CD4-positive, CD25-positive, alpha-beta regulatory T cell (primary cell): ENCODE measurements at regions not wholly inside any gene's neighbourhood (a gene's known extent, or its start where the extent isn't known, plus 50 kb on each side); places are given as distances from the start of the nearest gene placed in this dataset.
"Not testable (repeated sequence)": the region's sequence is repeated elsewhere in the genome, so short reads cannot be mapped to it uniquely, and the experiment has no call there.

Experiments used
- ATAC-seq, 2 donors: fragments of 150-1000 bp; cut with Tn5 transposase; one replicate each; pipeline ENCODE4 v1.10.0; 2021; ENCODE audit warnings: low read depth in 2 of 2, moderate number of reproducible peaks in 2 of 2, moderate library complexity in 1 of 2
- DNase-seq, 3 donors: peaks; one replicate each; pipeline versions ENCODE4 v3.0.0 to v3.0.0-alpha.2; 2012 to 2022; ENCODE audit warnings: mixed read lengths in 1 of 3
- H3K27ac ChIP-seq: one replicate; pipeline ENCODE4 v1.7.0; 2013; ENCODE audit warnings: mild to moderate bottlenecking, low read length; ENCODE audit not compliant: insufficient read depth, poor library complexity, severe bottlenecking
- H3K27me3 ChIP-seq: one replicate; pipeline ENCODE4 v1.7.0; 2013; ENCODE audit warnings: low read length; ENCODE audit not compliant: control insufficient read depth, insufficient read depth
- H3K36me3 ChIP-seq: one replicate; pipeline ENCODE4 v1.7.0; 2013; ENCODE audit warnings: mild to moderate bottlenecking, low read length, moderate library complexity; ENCODE audit not compliant: control insufficient read depth, insufficient read depth
- H3K4me1 ChIP-seq: 2 replicates; pipeline ENCODE4 v1.7.0; 2013; ENCODE audit warnings: mild to moderate bottlenecking, low read length; ENCODE audit not compliant: insufficient read depth, control insufficient read depth, poor library complexity, severe bottlenecking
- H3K4me3 ChIP-seq: one replicate; pipeline ENCODE4 v1.7.0; 2013; ENCODE audit warnings: low read depth, mild to moderate bottlenecking, low read length, moderate library complexity
- H3K9me3 ChIP-seq, 2 experiments: 1 replicate in 1 of 2; 2 replicates in 1 of 2; pipeline ENCODE4 v1.7.0; 2013; ENCODE audit warnings: low read length in 2 of 2, mild to moderate bottlenecking in 1 of 2, moderate library complexity in 1 of 2; ENCODE audit not compliant: control insufficient read depth in 2 of 2
- H3K27ac Mint-ChIP-seq, 3 donors: one replicate each; pipeline ENCODE4 v1.8.0; 2020 to 2022; ENCODE audit warnings: mild to moderate bottlenecking in 3 of 3, mixed read lengths in 3 of 3, moderate library complexity in 2 of 3
- H3K27me3 Mint-ChIP-seq: one replicate; pipeline ENCODE4 v1.8.0; 2022; ENCODE audit warnings: mild to moderate bottlenecking, mixed read lengths
- H3K36me3 Mint-ChIP-seq: one replicate; pipeline ENCODE4 v1.8.0; 2020; ENCODE audit warnings: mixed read lengths
- H3K4me1 Mint-ChIP-seq, 4 donors: one replicate each; pipeline ENCODE4 v1.8.0; 2020 to 2022; ENCODE audit warnings: mixed read lengths in 4 of 4, mild to moderate bottlenecking in 1 of 4
- H3K4me3 Mint-ChIP-seq, 4 donors: one replicate each; pipeline ENCODE4 v1.8.0; 2020 to 2022; ENCODE audit warnings: mild to moderate bottlenecking in 4 of 4, mixed read lengths in 4 of 4, moderate library complexity in 3 of 4
- H3K9me3 Mint-ChIP-seq, 7 donors: one replicate each; pipeline ENCODE4 v1.8.0; 2020 to 2022; ENCODE audit warnings: mixed read lengths in 7 of 7, mild to moderate bottlenecking in 3 of 7, moderate library complexity in 2 of 7

GRCh38 chr13:102538938-102539337, 57.8 kb upstream of the TPP2 start:
- no peak for DNase-seq
- Mint-ChIP-seq H3K36me3 (no peaks in the 10 kb centered on the region), H3K4me1 (no peaks in the 10 kb centered on the region), H3K27ac (no peak overlapping the region), H3K9me3 (peaks cover 0 to 9% (median 1%) of the 10 kb centered on the region in 7 donors), H3K4me3 (no peak overlapping the region), H3K27me3 (peaks cover 9% of the 10 kb centered on the region)
- Histone ChIP-seq H3K9me3 (peaks cover 0 to 2% of the 10 kb centered on the region in 2 experiments), H3K4me3 (no peak overlapping the region), H3K27ac (no peak overlapping the region), H3K4me1 (no peaks in the 10 kb centered on the region), H3K36me3 (no peaks in the 10 kb centered on the region), H3K27me3 (peaks cover 5% of the 10 kb centered on the region)
- no peak for ATAC-seq

- no peak overlapping the region for H3K4me3 Mint-ChIP-seq
- Histone ChIP-seq H3K9me3 (no peaks in the 10 kb centered on the region), H3K27me3 (peaks cover 2% of the 10 kb centered on the region)
Observed at GRCh38 chr13:102536695-102537485, 59.9 kb upstream of the TPP2 start.

GRCh38 chr13:102536196-102536595, 60.6 kb upstream of the TPP2 start:
- Mint-ChIP-seq H3K36me3 (no peaks in the 10 kb centered on the region), H3K4me3 (no peak overlapping the region), H3K27ac (no peak overlapping the region), H3K4me1 (no peaks in the 10 kb centered on the region), H3K9me3 (peaks cover 0 to 5% (median 0%) of the 10 kb centered on the region in 7 donors), H3K27me3 (no peaks in the 10 kb centered on the region)
- Histone ChIP-seq H3K27ac (no peak overlapping the region), H3K36me3 (no peaks in the 10 kb centered on the region), H3K27me3 (no peaks in the 10 kb centered on the region), H3K4me3 (no peak overlapping the region), H3K4me1 (no peaks in the 10 kb centered on the region), H3K9me3 (no peaks in the 10 kb centered on the region)
- DNase-seq (no peak), ATAC-seq (no peak)

More at GRCh38 chr13:102536695-102537485, 59.9 kb upstream of the TPP2 start:
- Mint-ChIP-seq H3K4me1 (no peaks in the 10 kb centered on the region), H3K9me3 (peaks cover 0 to 5% (median 1%) of the 10 kb centered on the region in 7 donors), H3K36me3 (no peaks in the 10 kb centered on the region), H3K27me3 (peaks cover 5% of the 10 kb centered on the region), H3K27ac (peak overlapping the region in 1 of 3 donors; percentile 45)
- no peak for ATAC-seq
- no peak for DNase-seq
- no peak overlapping the region for H3K4me3 ChIP-seq
- H3K27ac ChIP-seq: no peak overlapping the region
- H3K36me3 ChIP-seq: no peaks in the 10 kb centered on the region
- no peaks in the 10 kb centered on the region for H3K4me1 ChIP-seq

GRCh38 chr13:102530751-102531150, 66.0 kb upstream of the TPP2 start:
- Mint-ChIP-seq H3K9me3 (peaks cover 0 to 4% (median 0%) of the 10 kb centered on the region in 7 donors), H3K36me3 (no peaks in the 10 kb centered on the region), H3K27me3 (peaks cover 4% of the 10 kb centered on the region), H3K4me1 (no peaks in the 10 kb centered on the region), H3K27ac (no peak overlapping the region), H3K4me3 (no peak overlapping the region)
- ATAC-seq: no peak
- Histone ChIP-seq H3K4me1 (no peaks in the 10 kb centered on the region), H3K9me3 (no peaks in the 10 kb centered on the region), H3K27ac (no peak overlapping the region), H3K4me3 (no peak overlapping the region), H3K36me3 (no peaks in the 10 kb centered on the region), H3K27me3 (no peaks in the 10 kb centered on the region)
- no peak for DNase-seq

GRCh38 chr13:102522251-102522650, 74.5 kb upstream of the TPP2 start:
- not testable (repeated sequence) for H3K4me3 ChIP-seq, H3K27me3 Mint-ChIP-seq, ATAC-seq, H3K9me3 Mint-ChIP-seq, H3K36me3 ChIP-seq, H3K4me1 Mint-ChIP-seq, H3K4me1 ChIP-seq, H3K27ac ChIP-seq, H3K4me3 Mint-ChIP-seq, H3K27ac Mint-ChIP-seq, H3K27me3 ChIP-seq, H3K36me3 Mint-ChIP-seq, H3K9me3 ChIP-seq, DNase-seq

GRCh38 chr13:102517959-102518358, 78.8 kb upstream of the TPP2 start:
- no peak for ATAC-seq
- no peaks in the 10 kb centered on the region for H3K9me3 ChIP-seq

GRCh38 chr13:102510072-102510471, 86.7 kb upstream of the TPP2 start:
- Histone ChIP-seq H3K36me3 (no peaks in the 10 kb centered on the region), H3K4me1 (no peaks in the 10 kb centered on the region), H3K9me3 (no peaks in the 10 kb centered on the region), H3K27me3 (no peaks in the 10 kb centered on the region), H3K4me3 (no peak overlapping the region), H3K27ac (no peak overlapping the region)
- Mint-ChIP-seq H3K4me3 (no peak overlapping the region), H3K4me1 (no peaks in the 10 kb centered on the region), H3K27me3 (peaks cover 20% of the 10 kb centered on the region), H3K36me3 (no peaks in the 10 kb centered on the region), H3K27ac (no peak overlapping the region), H3K9me3 (peaks cover 0 to 10% (median 2%) of the 10 kb centered on the region in 7 donors)
- DNase-seq (no peak), ATAC-seq (no peak)

More at GRCh38 chr13:102517959-102518358, 78.8 kb upstream of the TPP2 start:
- DNase-seq: no peak
- peaks cover 9% of the 10 kb centered on the region for H3K27me3 Mint-ChIP-seq
- no peaks in the 10 kb centered on the region for H3K36me3 Mint-ChIP-seq
- Histone ChIP-seq H3K27ac (no peak overlapping the region), H3K4me3 (no peak overlapping the region), H3K27me3 (no peaks in the 10 kb centered on the region), H3K36me3 (no peaks in the 10 kb centered on the region), H3K4me1 (no peaks in the 10 kb centered on the region)
- H3K4me1 Mint-ChIP-seq: peaks cover 0 to 5% (median 0%) of the 10 kb centered on the region in 4 donors
- peaks cover 0 to 3% (median 0%) of the 10 kb centered on the region in 7 donors for H3K9me3 Mint-ChIP-seq
- H3K4me3 Mint-ChIP-seq: no peak overlapping the region
- no peak overlapping the region for H3K27ac Mint-ChIP-seq

- Histone ChIP-seq H3K4me3 (no peak overlapping the region), H3K27me3 (no peaks in the 10 kb centered on the region), H3K9me3 (no peaks in the 10 kb centered on the region), H3K4me1 (no peaks in the 10 kb centered on the region), H3K36me3 (no peaks in the 10 kb centered on the region), H3K27ac (no peak overlapping the region)
- ATAC-seq (no peak), DNase-seq (no peak)
- Mint-ChIP-seq H3K27ac (no peak overlapping the region), H3K4me3 (no peak overlapping the region), H3K36me3 (no peaks in the 10 kb centered on the region), H3K4me1 (no peaks in the 10 kb centered on the region), H3K27me3 (peaks cover 11% of the 10 kb centered on the region), H3K9me3 (peaks cover 0 to 10% (median 2%) of the 10 kb centered on the region in 7 donors)
Observed at GRCh38 chr13:102508411-102508810, 88.4 kb upstream of the TPP2 start.
